K562 (cell line): ENCODE measurements at regions not wholly inside any gene's neighbourhood (a gene's known extent, or its start where the extent isn't known, plus 50 kb on each side); places are given as distances from the start of the nearest gene placed in this dataset.

ENCODE experiments used
- GABPB1 ChIP-seq: sonication (generic); formaldehyde crosslinking; IDR thresholded peaks from 2 replicates; pipeline ENCODE4 v1.8.0; 2022; ENCODE audit warnings: mild to moderate bottlenecking, missing genetic modification reagents
- ZNF311 ChIP-seq: fragments of 250-450 bp; sonication (Bioruptor Pico); IDR thresholded peaks from 2 replicates; pipeline ENCODE4 v1.4.0; 2020; ENCODE audit warnings: mild to moderate bottlenecking, moderate library complexity
- TF ChIP-seq, protein P1 (sequence below): sonication (generic); formaldehyde crosslinking; IDR thresholded peaks from 2 replicates; pipeline ENCODE4 v1.8.0; 2022; ENCODE audit warnings: missing genetic modification reagents, mild to moderate bottlenecking, borderline replicate concordance
- TF ChIP-seq, protein P2 (sequence below): fragments of 250-450 bp; sonication (Bioruptor Pico); IDR thresholded peaks from 2 replicates; pipeline ENCODE4 v1.5.0; 2021; ENCODE audit warnings: mild to moderate bottlenecking, borderline replicate concordance

DNA sequence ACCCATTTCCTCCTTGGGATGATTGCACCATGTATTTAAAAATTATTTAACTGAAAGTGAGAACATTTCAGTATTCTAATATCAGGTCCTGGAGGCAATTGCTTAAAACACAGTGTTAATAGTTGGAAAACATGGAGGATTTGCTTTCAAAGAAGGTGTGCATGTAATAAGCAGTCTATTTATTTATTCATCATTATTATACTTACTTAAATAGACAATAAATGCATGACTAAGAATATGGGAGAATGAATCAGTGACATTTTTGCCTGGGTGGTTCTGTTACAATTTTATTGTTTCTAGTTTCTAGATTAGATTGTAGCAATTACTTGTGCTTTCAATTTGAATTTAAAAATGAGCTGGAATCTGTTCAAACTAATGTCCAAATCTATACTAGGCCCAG is 145.5 kb downstream of the AREG start:
- TF ChIP-seq ZNF311 (CRISPR knock-in tag) (no peak), GABPB1 (CRISPR knock-in tag) (no peak)
- TF ChIP-seq, protein P1, sequence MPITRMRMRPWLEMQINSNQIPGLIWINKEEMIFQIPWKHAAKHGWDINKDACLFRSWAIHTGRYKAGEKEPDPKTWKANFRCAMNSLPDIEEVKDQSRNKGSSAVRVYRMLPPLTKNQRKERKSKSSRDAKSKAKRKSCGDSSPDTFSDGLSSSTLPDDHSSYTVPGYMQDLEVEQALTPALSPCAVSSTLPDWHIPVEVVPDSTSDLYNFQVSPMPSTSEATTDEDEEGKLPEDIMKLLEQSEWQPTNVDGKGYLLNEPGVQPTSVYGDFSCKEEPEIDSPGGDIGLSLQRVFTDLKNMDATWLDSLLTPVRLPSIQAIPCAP (CRISPR knock-in tag), result no peak
- TF ChIP-seq, protein P2, sequence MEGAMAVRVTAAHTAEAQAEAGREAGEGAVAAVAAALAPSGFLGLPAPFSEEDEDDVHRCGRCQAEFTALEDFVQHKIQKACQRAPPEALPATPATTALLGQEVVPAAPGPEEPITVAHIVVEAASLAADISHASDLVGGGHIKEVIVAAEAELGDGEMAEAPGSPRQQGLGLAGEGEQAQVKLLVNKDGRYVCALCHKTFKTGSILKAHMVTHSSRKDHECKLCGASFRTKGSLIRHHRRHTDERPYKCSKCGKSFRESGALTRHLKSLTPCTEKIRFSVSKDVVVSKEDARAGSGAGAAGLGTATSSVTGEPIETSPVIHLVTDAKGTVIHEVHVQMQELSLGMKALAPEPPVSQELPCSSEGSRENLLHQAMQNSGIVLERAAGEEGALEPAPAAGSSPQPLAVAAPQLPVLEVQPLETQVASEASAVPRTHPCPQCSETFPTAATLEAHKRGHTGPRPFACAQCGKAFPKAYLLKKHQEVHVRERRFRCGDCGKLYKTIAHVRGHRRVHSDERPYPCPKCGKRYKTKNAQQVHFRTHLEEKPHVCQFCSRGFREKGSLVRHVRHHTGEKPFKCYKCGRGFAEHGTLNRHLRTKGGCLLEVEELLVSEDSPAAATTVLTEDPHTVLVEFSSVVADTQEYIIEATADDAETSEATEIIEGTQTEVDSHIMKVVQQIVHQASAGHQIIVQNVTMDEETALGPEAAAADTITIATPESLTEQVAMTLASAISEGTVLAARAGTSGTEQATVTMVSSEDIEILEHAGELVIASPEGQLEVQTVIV (CRISPR knock-in tag), result no peak
